RWPE2 (cell line): ENCODE measurements at regions not wholly inside any gene's neighbourhood (a gene's known extent, or its start where the extent isn't known, plus 50 kb on each side); places are given as distances from the start of the nearest gene placed in this dataset.

Source experiments
- ATAC-seq: fragments of 200-7000 bp; cut with Tn5 transposase; 3 replicates; pipeline ENCODE4 v1.9.1; 2021; ENCODE audit warnings: low read depth
- DNase-seq: peaks from one replicate; pipeline ENCODE4 v3.0.0-alpha.2; 2020; ENCODE audit warnings: low spot score
- H3K27ac ChIP-seq: fragments of 450-650 bp; 2 replicates; pipeline ENCODE4 v1.5.1; 2017; ENCODE audit warnings: mild to moderate bottlenecking; ENCODE audit not compliant: poor library complexity, severe bottlenecking
- H3K27me3 ChIP-seq: fragments of 250-450 bp; sonication (Bioruptor Pico); 2 replicates; pipeline ENCODE4 v1.5.1; 2021; ENCODE audit warnings: mild to moderate bottlenecking, moderate library complexity; ENCODE audit not compliant: insufficient read depth, poor library complexity, severe bottlenecking
- H3K36me3 ChIP-seq: fragments of 250-450 bp; sonication (Bioruptor Pico); 2 replicates; pipeline ENCODE4 v1.5.1; 2020; ENCODE audit warnings: low read depth, mild to moderate bottlenecking, moderate library complexity
- H3K4me1 ChIP-seq: fragments of 250-450 bp; sonication (Bioruptor Pico); 2 replicates; pipeline ENCODE4 v1.5.1; 2021; ENCODE audit warnings: mild to moderate bottlenecking, moderate library complexity; ENCODE audit not compliant: insufficient read depth, poor library complexity, severe bottlenecking
- H3K4me3 ChIP-seq: fragments of 250-450 bp; sonication (Bioruptor Pico); 2 replicates; pipeline ENCODE4 v1.5.1; 2021; ENCODE audit warnings: mild to moderate bottlenecking, moderate library complexity; ENCODE audit not compliant: severe bottlenecking
- H3K9me3 ChIP-seq: fragments of 250-450 bp; sonication (Bioruptor Pico); 2 replicates; pipeline ENCODE4 v1.5.1; 2021; ENCODE audit warnings: mild to moderate bottlenecking, moderate library complexity; ENCODE audit not compliant: severe bottlenecking
- TF ChIP-seq, protein P1 (sequence below): fragments of 450-650 bp; IDR thresholded peaks from one replicate; pipeline ENCODE4 v1.5.1; 2017; ENCODE audit warnings: mild to moderate bottlenecking, moderate library complexity; ENCODE audit not compliant: poor library complexity, severe bottlenecking

DNA sequence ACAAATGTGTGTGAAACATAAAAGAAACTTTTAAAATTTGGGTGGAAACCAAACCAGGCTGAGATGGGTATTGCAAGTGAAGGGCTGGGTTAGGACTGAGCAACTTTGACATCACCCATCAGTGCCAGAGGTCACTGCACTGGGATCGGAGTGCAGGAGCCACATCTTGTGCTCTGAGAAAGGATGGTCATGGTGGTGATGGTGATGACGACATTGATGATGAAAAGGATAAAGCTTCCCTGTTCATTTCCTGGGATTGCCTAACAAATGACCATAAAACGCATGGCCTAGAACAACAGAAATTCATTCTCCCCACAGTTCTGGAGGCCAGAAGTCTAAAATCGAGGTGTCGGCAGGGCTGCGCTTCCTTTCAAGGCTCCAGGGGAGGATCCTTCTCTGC, 324.0 kb downstream of the MAF start:
- Histone ChIP-seq H3K9me3 (no peaks in the 10 kb centered on the region), H3K4me1 (no peaks in the 10 kb centered on the region), H3K36me3 (no peaks in the 10 kb centered on the region), H3K27me3 (no peaks in the 10 kb centered on the region), H3K4me3 (no peak overlapping the region), H3K27ac (no peak overlapping the region)
- TF ChIP-seq, protein P1, sequence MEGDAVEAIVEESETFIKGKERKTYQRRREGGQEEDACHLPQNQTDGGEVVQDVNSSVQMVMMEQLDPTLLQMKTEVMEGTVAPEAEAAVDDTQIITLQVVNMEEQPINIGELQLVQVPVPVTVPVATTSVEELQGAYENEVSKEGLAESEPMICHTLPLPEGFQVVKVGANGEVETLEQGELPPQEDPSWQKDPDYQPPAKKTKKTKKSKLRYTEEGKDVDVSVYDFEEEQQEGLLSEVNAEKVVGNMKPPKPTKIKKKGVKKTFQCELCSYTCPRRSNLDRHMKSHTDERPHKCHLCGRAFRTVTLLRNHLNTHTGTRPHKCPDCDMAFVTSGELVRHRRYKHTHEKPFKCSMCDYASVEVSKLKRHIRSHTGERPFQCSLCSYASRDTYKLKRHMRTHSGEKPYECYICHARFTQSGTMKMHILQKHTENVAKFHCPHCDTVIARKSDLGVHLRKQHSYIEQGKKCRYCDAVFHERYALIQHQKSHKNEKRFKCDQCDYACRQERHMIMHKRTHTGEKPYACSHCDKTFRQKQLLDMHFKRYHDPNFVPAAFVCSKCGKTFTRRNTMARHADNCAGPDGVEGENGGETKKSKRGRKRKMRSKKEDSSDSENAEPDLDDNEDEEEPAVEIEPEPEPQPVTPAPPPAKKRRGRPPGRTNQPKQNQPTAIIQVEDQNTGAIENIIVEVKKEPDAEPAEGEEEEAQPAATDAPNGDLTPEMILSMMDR: no peak
- DNase-seq: no peak
- ATAC-seq: no peak

DNA sequence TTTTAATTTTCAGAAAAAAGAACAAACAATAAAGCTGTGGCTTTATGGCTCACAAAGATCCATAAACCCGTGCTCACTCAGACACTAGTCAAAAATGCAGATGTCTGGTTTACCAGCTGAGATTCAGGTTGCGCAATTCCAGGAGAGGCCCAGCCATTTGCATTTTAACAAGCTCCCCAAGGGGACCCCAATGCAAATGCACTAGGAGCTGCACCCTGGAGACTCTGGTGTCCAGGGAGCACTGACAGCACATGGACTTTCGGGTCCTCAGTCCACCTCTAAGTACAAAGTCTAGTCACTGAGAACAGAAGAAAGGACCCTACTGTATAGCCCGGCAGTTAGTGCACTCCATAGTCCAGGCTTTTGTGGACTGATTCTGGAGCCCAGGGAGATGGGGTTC, 326.3 kb downstream of the MAF start:
- H3K4me3 ChIP-seq: no peak overlapping the region
- ATAC-seq (no peak), DNase-seq (no peak)
- no peaks in the 10 kb centered on the region for H3K9me3 ChIP-seq
- H3K27me3 ChIP-seq: no peaks in the 10 kb centered on the region
- no peaks in the 10 kb centered on the region for H3K4me1 ChIP-seq
- H3K27ac ChIP-seq: no peak overlapping the region
- TF ChIP-seq, protein P1: no peak
- no peaks in the 10 kb centered on the region for H3K36me3 ChIP-seq

DNA sequence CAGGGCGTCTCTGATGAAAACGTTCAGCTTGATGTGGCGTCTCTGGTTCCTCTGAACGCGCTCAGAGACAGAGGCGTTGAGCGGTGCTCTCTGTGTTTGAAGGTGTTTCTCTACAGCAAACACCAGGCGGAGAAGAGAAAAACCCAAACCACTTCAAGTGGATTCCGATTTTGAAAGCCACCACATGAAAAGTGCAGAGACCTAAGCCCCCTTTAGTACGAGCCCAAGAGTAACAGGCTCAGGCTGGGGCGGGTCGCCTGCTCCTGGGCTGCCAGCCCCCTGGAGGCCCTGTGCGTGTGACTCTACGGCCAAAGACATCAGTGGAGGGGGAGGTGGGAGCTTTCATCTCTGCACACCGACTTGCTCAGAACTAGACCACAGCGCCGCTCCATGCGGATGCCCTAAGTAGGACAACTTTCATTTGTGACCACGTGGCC, 328.4 kb downstream of the MAF start:
- no peaks in the 10 kb centered on the region for H3K9me3 ChIP-seq
- ATAC-seq (no peak; the same call in 2 of the 3 replicates), DNase-seq (no peak)
- H3K4me1 ChIP-seq: no peaks in the 10 kb centered on the region
- TF ChIP-seq, protein P1: no peak
- H3K4me3 ChIP-seq: no peak overlapping the region
- no peaks in the 10 kb centered on the region for H3K36me3 ChIP-seq
- no peaks in the 10 kb centered on the region for H3K27me3 ChIP-seq
- no peak overlapping the region for H3K27ac ChIP-seq

DNA sequence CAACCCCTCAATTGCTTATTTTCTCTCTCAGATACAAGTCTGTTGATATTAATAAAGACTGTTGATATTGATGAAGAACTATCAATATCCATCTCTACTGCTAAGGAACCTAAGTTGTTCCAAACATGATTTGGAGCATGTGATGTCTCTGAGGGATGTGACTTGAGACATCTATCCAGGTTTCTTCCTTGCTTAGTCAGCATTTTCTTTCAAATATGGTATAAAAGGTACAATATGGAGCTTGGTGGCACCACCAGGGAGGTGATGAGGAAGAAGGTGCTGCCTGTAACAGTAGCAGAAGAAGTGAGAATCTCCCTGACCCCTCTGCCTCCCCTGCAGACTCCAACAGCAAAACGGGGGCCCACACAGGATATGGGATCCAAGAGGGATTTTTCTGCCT, 329.0 kb downstream of the MAF start:
- Histone ChIP-seq H3K36me3 (no peaks in the 10 kb centered on the region), H3K4me3 (no peak overlapping the region), H3K4me1 (no peaks in the 10 kb centered on the region), H3K27ac (no peak overlapping the region), H3K27me3 (no peaks in the 10 kb centered on the region), H3K9me3 (no peaks in the 10 kb centered on the region)
- DNase-seq (no peak), ATAC-seq (no peak)
- TF ChIP-seq, protein P1: no peak

DNA sequence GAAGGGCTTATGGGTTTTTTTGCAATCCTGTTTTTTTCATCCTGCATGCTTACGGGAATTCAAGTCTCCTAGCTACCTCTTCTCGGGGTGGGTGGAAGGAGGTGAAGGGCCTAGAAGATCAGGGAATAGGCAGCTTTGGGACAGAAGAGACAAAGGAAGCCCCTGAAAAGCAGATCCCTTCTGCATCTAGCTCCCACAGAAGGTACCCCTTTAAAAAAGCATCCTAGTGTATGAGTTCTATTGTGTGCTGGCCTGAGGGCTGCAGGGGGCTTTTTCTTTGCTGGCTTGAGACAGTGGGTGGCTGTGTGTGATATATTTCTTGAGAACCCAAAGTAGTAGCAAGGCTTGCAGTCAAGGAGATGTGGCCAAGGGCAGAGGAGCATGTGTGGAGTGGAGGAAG, 330.5 kb downstream of the MAF start:
- no peaks in the 10 kb centered on the region for H3K4me1 ChIP-seq
- DNase-seq: no peak
- ATAC-seq: no peak
- H3K27ac ChIP-seq: no peak overlapping the region
- TF ChIP-seq, protein P1: no peak
- no peaks in the 10 kb centered on the region for H3K36me3 ChIP-seq
- no peaks in the 10 kb centered on the region for H3K27me3 ChIP-seq
- no peaks in the 10 kb centered on the region for H3K9me3 ChIP-seq
- H3K4me3 ChIP-seq: no peak overlapping the region
